ENCODE measurements at regions not wholly inside any gene's neighbourhood (a gene's known extent, or its start where the extent isn't known, plus 50 kb on each side); places are given as distances from the start of the nearest gene placed in this dataset.

- no peaks in the 10 kb centered on the region for H3K27me3 ChIP-seq
- no peak for TF ChIP-seq CTCF (IDR thresholded peaks at IDR 0.05)
- no peaks in the 10 kb centered on the region for H3K9me3 ChIP-seq
- no peak overlapping the region for H3K27ac ChIP-seq
- intact Hi-C loops (cut with DNase I; ENCODE audit: low total_unique reads): no loop called here
- H3K4me1 ChIP-seq: no peaks in the 10 kb centered on the region
- DNase-seq: no peak
- H3K4me3 ChIP-seq: no peak overlapping the region
- H3K36me3 ChIP-seq: no peaks in the 10 kb centered on the region
These were observed 264.9 kb downstream of the SUDS3 start for GRCh38 chr12:118641249-118641648.

DNA sequence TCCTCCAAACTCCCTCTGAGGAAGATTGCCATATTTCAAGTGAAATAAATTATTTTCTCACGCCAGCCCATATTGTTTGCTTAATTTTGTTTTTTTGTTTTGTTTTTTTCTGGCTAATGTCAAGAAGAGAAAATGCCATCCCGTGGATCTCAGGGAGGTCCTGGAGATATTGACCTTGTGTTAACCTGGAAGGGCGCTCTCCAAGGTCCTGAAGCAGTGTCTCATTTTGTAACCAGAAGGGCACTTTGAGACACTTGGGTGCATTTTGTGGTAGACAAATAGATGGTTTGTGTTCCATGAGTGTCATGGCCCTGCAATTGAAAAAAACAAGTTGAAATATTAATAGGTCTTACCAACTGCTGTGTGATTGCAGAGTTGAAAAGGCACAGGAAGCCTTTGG lies 268.9 kb downstream of the SUDS3 start:
- H3K4me1 ChIP-seq: no peaks in the 10 kb centered on the region
- H3K36me3 ChIP-seq: no peaks in the 10 kb centered on the region
- H3K9me3 ChIP-seq: no peaks in the 10 kb centered on the region
- no peak for DNase-seq
- no peak overlapping the region for H3K4me3 ChIP-seq
- no peaks in the 10 kb centered on the region for H3K27me3 ChIP-seq
- H3K27ac ChIP-seq: no peak overlapping the region
- intact Hi-C loops (cut with DNase I; ENCODE audit: low total_unique reads): no loop called here
- TF ChIP-seq CTCF (IDR thresholded peaks at IDR 0.05): no peak

GRCh38 chr12:118649765-118650585 lies 273.6 kb downstream of the SUDS3 start:
- no peaks in the 10 kb centered on the region for H3K9me3 ChIP-seq
- no peak overlapping the region for H3K27ac ChIP-seq
- DNase-seq: no peak
- TF ChIP-seq CTCF (IDR thresholded peaks at IDR 0.05): no peak
- no peaks in the 10 kb centered on the region for H3K27me3 ChIP-seq
- intact Hi-C loops (cut with DNase I; ENCODE audit: low total_unique reads): no loop called here
- no peak overlapping the region for H3K4me3 ChIP-seq
- no peaks in the 10 kb centered on the region for H3K4me1 ChIP-seq
- no peaks in the 10 kb centered on the region for H3K36me3 ChIP-seq

DNA sequence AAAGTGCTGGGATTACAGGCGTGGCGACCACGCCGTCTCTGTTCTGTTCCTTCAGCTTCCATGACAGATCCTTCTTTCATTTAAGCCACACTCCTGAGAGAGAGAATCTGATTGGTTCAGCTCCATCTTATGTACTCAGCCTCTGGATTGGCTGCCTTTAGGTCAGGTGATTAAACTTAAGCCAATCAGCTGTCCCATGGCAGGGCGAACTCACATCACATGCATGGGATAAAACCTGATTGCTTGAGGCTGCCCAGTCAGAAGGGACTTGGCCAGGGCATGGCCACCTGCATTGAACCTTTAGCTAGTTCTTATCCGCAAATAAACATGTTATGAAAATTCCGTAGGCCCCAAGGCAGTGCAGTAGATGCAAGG lies 274.2 kb downstream of the SUDS3 start:
- H3K36me3 ChIP-seq: no peaks in the 10 kb centered on the region
- H3K27me3 ChIP-seq: no peaks in the 10 kb centered on the region
- no peaks in the 10 kb centered on the region for H3K9me3 ChIP-seq
- H3K4me3 ChIP-seq: no peak overlapping the region
- H3K4me1 ChIP-seq: no peaks in the 10 kb centered on the region
- H3K27ac ChIP-seq: no peak overlapping the region
- TF ChIP-seq CTCF (IDR thresholded peaks at IDR 0.05): no peak
- no peak for DNase-seq
- intact Hi-C loops (cut with DNase I; ENCODE audit: low total_unique reads): no loop called here

- DNase-seq: no peak
- no peak overlapping the region for H3K4me3 ChIP-seq
- H3K27me3 ChIP-seq: no peaks in the 10 kb centered on the region
- no peaks in the 10 kb centered on the region for H3K9me3 ChIP-seq
- no peaks in the 10 kb centered on the region for H3K4me1 ChIP-seq
- intact Hi-C loops (cut with DNase I; ENCODE audit: low total_unique reads): no loop called here
- H3K27ac ChIP-seq: no peak overlapping the region
- no peaks in the 10 kb centered on the region for H3K36me3 ChIP-seq
- TF ChIP-seq CTCF (IDR thresholded peaks at IDR 0.05): no peak
These were observed 275.1 kb downstream of the SUDS3 start for GRCh38 chr12:118651487-118651886.

Data from tibial artery (tissue), 4 donors.